ENCODE measurements at regions not wholly inside any gene's neighbourhood (a gene's known extent, or its start where the extent isn't known, plus 50 kb on each side); places are given as distances from the start of the nearest gene placed in this dataset.

DNA sequence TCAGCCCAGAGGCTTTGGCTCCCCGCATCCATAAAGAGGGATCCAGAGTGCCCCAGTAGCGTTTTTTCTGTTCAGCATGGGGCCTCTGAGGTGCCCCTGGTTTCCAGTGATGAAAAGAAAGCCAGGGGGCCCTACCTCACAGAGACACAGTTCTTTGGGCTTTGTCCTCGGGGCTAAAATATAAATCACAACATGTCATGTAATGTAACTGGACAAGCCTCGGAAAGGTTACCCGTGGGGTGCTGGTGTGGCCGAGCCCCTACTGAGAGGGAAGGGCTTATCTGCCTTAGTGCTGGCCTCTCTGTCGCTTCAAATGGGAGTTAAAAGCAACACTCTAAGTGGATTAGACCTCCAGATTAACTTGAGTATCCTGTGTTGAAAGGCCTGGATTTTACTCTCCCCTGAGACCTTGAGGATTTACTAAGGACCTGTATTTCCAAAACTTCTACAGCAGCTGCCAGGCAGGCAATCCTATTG, 251.6 kb upstream of the APCDD1 start:
- ChIA-PET POLR2A (ENCODE audit: unreplicated experiment) (no interaction called here), CTCF (no interaction called here)
- BruUV-seq (replicated peaks): no TSS peak
- no peak overlapping the region for H3K14ac ChIP-seq (replicated peaks; ENCODE audit: low read depth, low read length)
- no peak overlapping the region for H2BK5ac ChIP-seq (ENCODE audit: low read depth, low read length, poor library complexity, severe bottlenecking)
- TF ChIP-seq BHLHE40 (IDR thresholded peaks at IDR 0.05; ENCODE audit: low read depth, low read length): no peak
- no peak for TF ChIP-seq MXI1 (IDR thresholded peaks at IDR 0.05; ENCODE audit: borderline replicate concordance, low read depth, low read length)
- no peak for TF ChIP-seq RFX5 (IDR thresholded peaks at IDR 0.05; ENCODE audit: low read depth, low read length)
- TF ChIP-seq CEBPB (IDR thresholded peaks at IDR 0.05; ENCODE audit: low read depth, low read length): no peak
- TF ChIP-seq, protein P1, sequence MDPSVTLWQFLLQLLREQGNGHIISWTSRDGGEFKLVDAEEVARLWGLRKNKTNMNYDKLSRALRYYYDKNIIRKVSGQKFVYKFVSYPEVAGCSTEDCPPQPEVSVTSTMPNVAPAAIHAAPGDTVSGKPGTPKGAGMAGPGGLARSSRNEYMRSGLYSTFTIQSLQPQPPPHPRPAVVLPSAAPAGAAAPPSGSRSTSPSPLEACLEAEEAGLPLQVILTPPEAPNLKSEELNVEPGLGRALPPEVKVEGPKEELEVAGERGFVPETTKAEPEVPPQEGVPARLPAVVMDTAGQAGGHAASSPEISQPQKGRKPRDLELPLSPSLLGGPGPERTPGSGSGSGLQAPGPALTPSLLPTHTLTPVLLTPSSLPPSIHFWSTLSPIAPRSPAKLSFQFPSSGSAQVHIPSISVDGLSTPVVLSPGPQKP (IDR thresholded peaks at IDR 0.05; ENCODE audit: borderline replicate concordance, low read depth, low read length): no peak
- TF ChIP-seq SMC3 (IDR thresholded peaks at IDR 0.05; ENCODE audit: low read depth, low read length): no peak
- dilution Hi-C loops (cut with HindIII; ENCODE audit: low sequenced_read_pairs, unreplicated experiment): no loop called here
- no peak for ATAC-seq (ENCODE audit: low read depth)
- no peak overlapping the region for H4K8ac ChIP-seq (ENCODE audit: low read depth in 2 of 2, low read length in 2 of 2)
- H3K4me1 ChIP-seq (ENCODE audit: control insufficient read depth, insufficient read depth, low read length): no peaks in the 10 kb centered on the region
- WGBS, 2 experiments (ENCODE audit: extremely low coverage in 2 of 2, insufficient read length in 1 of 2): 40% methylated on average over 2 of the region's 7 CpGs; no CpG with 5 or more reads in 1 of the 2 experiments
- in situ Hi-C loops (cut with MboI; ENCODE audit: low sequenced_read_pairs): no loop called here
- H3K36me3 ChIP-seq (ENCODE audit: control insufficient read depth, insufficient read depth, low read length): no peaks in the 10 kb centered on the region
- H3K23ac ChIP-seq (ENCODE audit: low read depth, low read length): no peak overlapping the region
- no peak overlapping the region for H3K56ac ChIP-seq (ENCODE audit: extremely low read depth, insufficient read depth, low read length)
- H4K5ac ChIP-seq (ENCODE audit: low read depth, low read length): no peak overlapping the region
- H3K27me3 ChIP-seq (ENCODE audit: control insufficient read depth, insufficient read depth, low read length): peaks cover 12% of the 10 kb centered on the region
- no peak overlapping the region for H3K27ac ChIP-seq (ENCODE audit: insufficient read depth, low read length)
- H3K4ac ChIP-seq (ENCODE audit: low read depth, low read length): no peak overlapping the region
- H2AFZ ChIP-seq (replicated peaks; ENCODE audit: low read length, poor library complexity): peak overlapping the region; percentile 36
- H3K9me3 ChIP-seq (ENCODE audit: control insufficient read depth, insufficient read depth, low read length): no peaks in the 10 kb centered on the region
- H4K91ac ChIP-seq (ENCODE audit: insufficient read depth, low read depth, low read length): no peak overlapping the region
- no peak overlapping the region for H3K18ac ChIP-seq (ENCODE audit: low read depth, low read length)
- H3K79me1 ChIP-seq (ENCODE audit: low read depth in 1 of 2, low read length in 2 of 2): no peaks in the 10 kb centered on the region
- no peaks in the 10 kb centered on the region for H4K20me1 ChIP-seq (ENCODE audit: insufficient read depth, low read length)
- H3K9me1 ChIP-seq (ENCODE audit: insufficient read depth, low read length): no peaks in the 10 kb centered on the region
- no peak overlapping the region for H2BK20ac ChIP-seq (ENCODE audit: low read depth, low read length)
- no peak overlapping the region for H2AK9ac ChIP-seq (replicated peaks; ENCODE audit: low read depth, low read length, poor library complexity)
- no peak overlapping the region for H3K9ac ChIP-seq (ENCODE audit: low read depth, low read length)
- DNase-seq: no peak
- no peak overlapping the region for H3K4me2 ChIP-seq (ENCODE audit: low read depth, low read length)
- intact Hi-C loops (cut with micrococcal nuclease): no loop called here
- H2BK120ac ChIP-seq (ENCODE audit: low read depth, low read length): no peak overlapping the region
- no peak overlapping the region for H2AK5ac ChIP-seq (ENCODE audit: low read depth, low read length)
- no peak overlapping the region for H3K4me3 ChIP-seq (ENCODE audit: insufficient read depth, low read depth, low read length)
- H2BK15ac ChIP-seq (ENCODE audit: low read depth, low read length): no peak overlapping the region

All from IMR-90 (cell line).